ENCODE measurements at regions not wholly inside any gene's neighbourhood (a gene's known extent, or its start where the extent isn't known, plus 50 kb on each side); places are given as distances from the start of the nearest gene placed in this dataset.

DNA sequence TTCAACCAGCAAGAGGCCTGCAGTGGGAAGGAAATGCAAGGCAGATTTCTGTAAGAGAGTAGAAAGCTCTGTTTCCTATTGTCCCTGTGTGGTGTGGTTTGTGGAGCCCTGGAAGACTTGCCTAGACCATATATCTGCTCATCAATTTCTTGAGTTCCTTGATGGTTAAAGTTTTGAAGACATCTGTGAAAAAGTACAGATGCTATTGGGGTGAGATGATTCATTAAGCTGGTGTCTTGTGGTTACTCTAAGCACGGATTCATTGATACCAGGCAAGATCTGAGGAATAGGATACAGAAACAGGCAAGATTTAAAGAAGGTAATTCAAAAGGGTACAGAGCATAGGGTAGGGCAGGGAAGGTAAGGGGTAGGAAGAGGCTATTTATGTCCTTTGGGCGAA is 275.8 kb upstream of the SESN3 start:
- Histone ChIP-seq H3K79me1 (ENCODE audit: insufficient read depth, low read depth, low read length, poor library complexity, severe bottlenecking) (no peaks in the 10 kb centered on the region), H3K4me2 (ENCODE audit: insufficient read depth, insufficient read length, low read length) (no peak overlapping the region), H4K8ac (replicated peaks; ENCODE audit: insufficient read length, low read depth, low read length) (no peak overlapping the region), H3K9me3 (ENCODE audit: control insufficient read depth, low read depth, low read length) (no peaks in the 10 kb centered on the region), H3K27ac (ENCODE audit: insufficient read length, low read depth, low read length) (no peak overlapping the region), H3K23ac (ENCODE audit: insufficient read length, low read depth, low read length) (no peak overlapping the region), H2BK5ac (ENCODE audit: insufficient read length, low read length) (no peak overlapping the region), H3K27me3 (ENCODE audit: insufficient read depth, low read length) (no peaks in the 10 kb centered on the region), H2BK12ac (ENCODE audit: insufficient read length, low read depth, low read length) (no peak overlapping the region), H2AK5ac (ENCODE audit: insufficient read length, low read length) (no peak overlapping the region), H3T11ph (ENCODE audit: low read length) (no peak overlapping the region), H2AFZ (ENCODE audit: low read length) (no peak overlapping the region), H3K4me1 (ENCODE audit: insufficient read depth, low read length) (no peaks in the 10 kb centered on the region), H3K4ac (ENCODE audit: low read depth, low read length) (no peak overlapping the region), H4K91ac (ENCODE audit: insufficient read length, low read depth, low read length) (no peak overlapping the region), H4K5ac (ENCODE audit: insufficient read length, low read depth, low read length) (no peak overlapping the region), H2BK20ac (ENCODE audit: low read depth, low read length, poor library complexity, severe bottlenecking) (no peak overlapping the region), H3K56ac (ENCODE audit: insufficient read length, low read depth, low read length) (no peak overlapping the region), H2BK120ac (ENCODE audit: low read depth, low read length, poor library complexity, severe bottlenecking) (no peak overlapping the region), H3K9ac (ENCODE audit: extremely low read depth, insufficient read length, low read length) (no peak overlapping the region), H3K23me2 (ENCODE audit: insufficient read length, low read depth, low read length, poor library complexity, severe bottlenecking) (no peaks in the 10 kb centered on the region), H2BK15ac (ENCODE audit: low read depth, low read length) (no peak overlapping the region), H3K18ac (ENCODE audit: insufficient read length, low read depth, low read length) (no peak overlapping the region), H3K14ac (ENCODE audit: insufficient read depth, low read length) (no peak overlapping the region), H4K20me1 (ENCODE audit: control insufficient read depth, insufficient read depth, insufficient read length) (no peaks in the 10 kb centered on the region), H3K79me2 (ENCODE audit: insufficient read depth, low read length) (no peaks in the 10 kb centered on the region)
- peaks cover 2% of the 10 kb centered on the region; the same call in 1 of the 2 replicates for H3K27me3 Mint-ChIP-seq (ENCODE audit: low read depth)
- no CpG with 5 or more reads among the region's 2 CpGs for WGBS (ENCODE audit: extremely low coverage, insufficient read length, low lambda C conversion rate)
- H3K4me1 Mint-ChIP-seq, result peaks cover 12 to 13% of the 10 kb centered on the region in 2 experiments
- DNase-seq, result no peak
- no peaks in the 10 kb centered on the region for H3K9me3 Mint-ChIP-seq
- no peak overlapping the region for H3K27ac Mint-ChIP-seq
- TF ChIP-seq, protein P1, sequence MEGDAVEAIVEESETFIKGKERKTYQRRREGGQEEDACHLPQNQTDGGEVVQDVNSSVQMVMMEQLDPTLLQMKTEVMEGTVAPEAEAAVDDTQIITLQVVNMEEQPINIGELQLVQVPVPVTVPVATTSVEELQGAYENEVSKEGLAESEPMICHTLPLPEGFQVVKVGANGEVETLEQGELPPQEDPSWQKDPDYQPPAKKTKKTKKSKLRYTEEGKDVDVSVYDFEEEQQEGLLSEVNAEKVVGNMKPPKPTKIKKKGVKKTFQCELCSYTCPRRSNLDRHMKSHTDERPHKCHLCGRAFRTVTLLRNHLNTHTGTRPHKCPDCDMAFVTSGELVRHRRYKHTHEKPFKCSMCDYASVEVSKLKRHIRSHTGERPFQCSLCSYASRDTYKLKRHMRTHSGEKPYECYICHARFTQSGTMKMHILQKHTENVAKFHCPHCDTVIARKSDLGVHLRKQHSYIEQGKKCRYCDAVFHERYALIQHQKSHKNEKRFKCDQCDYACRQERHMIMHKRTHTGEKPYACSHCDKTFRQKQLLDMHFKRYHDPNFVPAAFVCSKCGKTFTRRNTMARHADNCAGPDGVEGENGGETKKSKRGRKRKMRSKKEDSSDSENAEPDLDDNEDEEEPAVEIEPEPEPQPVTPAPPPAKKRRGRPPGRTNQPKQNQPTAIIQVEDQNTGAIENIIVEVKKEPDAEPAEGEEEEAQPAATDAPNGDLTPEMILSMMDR (conservative IDR thresholded peaks at IDR 0.05), result no peak
- no peak overlapping the region for H3K4me3 Mint-ChIP-seq
- H3K36me3 Mint-ChIP-seq (ENCODE audit: insufficient read depth in 1 of 3, low read depth in 3 of 3), result no peaks in the 10 kb centered on the region
